Natural killer cell (primary cell): ENCODE measurements at regions not wholly inside any gene's neighbourhood (a gene's known extent, or its start where the extent isn't known, plus 50 kb on each side); places are given as distances from the start of the nearest gene placed in this dataset.

Source experiments
- ATAC-seq, 3 donors: fragments of 150-1000 bp in 2 of 3; fragments of 200-7000 bp in 1 of 3; cut with Tn5 transposase; 1 replicate in 1 of 3; 2 replicates in 2 of 3; pipeline ENCODE4 v1.10.0; 2021; ENCODE audit warnings: mild to moderate bottlenecking in 2 of 3, moderate library complexity in 2 of 3
- DNase-seq, 2 donors: peaks; one replicate each; pipeline versions ENCODE4 v3.0.0 to v3.0.0-alpha.2; 2013 to 2021; ENCODE audit warnings: mixed read lengths in 1 of 2
- H3K27ac ChIP-seq: one replicate; pipeline ENCODE4 v1.5.1; 2013; ENCODE audit warnings: mild to moderate bottlenecking, low read length
- H3K27me3 ChIP-seq: one replicate; pipeline ENCODE4 v1.6.1; 2013; ENCODE audit warnings: low read length; ENCODE audit not compliant: control insufficient read depth, insufficient read depth
- H3K36me3 ChIP-seq: one replicate; pipeline ENCODE4 v1.6.1; 2013; ENCODE audit warnings: low read length; ENCODE audit not compliant: control insufficient read depth, insufficient read depth
- H3K4me1 ChIP-seq: one replicate; pipeline ENCODE4 v1.6.1; 2013; ENCODE audit warnings: low read length; ENCODE audit not compliant: control insufficient read depth, insufficient read depth
- H3K4me3 ChIP-seq: one replicate; pipeline ENCODE4 v1.5.1; 2013; ENCODE audit warnings: low read length
- H3K9me3 ChIP-seq: one replicate; pipeline ENCODE4 v1.6.1; 2013; ENCODE audit warnings: low read length; ENCODE audit not compliant: control insufficient read depth, insufficient read depth
- H3K27ac Mint-ChIP-seq, 2 donors: one replicate each; pipeline ENCODE4 v1.8.0; 2022; ENCODE audit warnings: mild to moderate bottlenecking in 2 of 2, mixed read lengths in 2 of 2, moderate library complexity in 1 of 2
- H3K27me3 Mint-ChIP-seq, 2 donors: one replicate each; pipeline ENCODE4 v1.8.0; 2022; ENCODE audit warnings: low read depth in 2 of 2, mixed read lengths in 2 of 2
- H3K36me3 Mint-ChIP-seq: one replicate; pipeline ENCODE4 v1.8.0; 2022; ENCODE audit warnings: mixed read lengths
- H3K4me1 Mint-ChIP-seq, 2 donors: one replicate each; pipeline ENCODE4 v1.8.0; 2022; ENCODE audit warnings: mixed read lengths in 2 of 2
- H3K4me3 Mint-ChIP-seq: one replicate; pipeline ENCODE4 v1.8.0; 2022; ENCODE audit warnings: mild to moderate bottlenecking, moderate library complexity, mixed read lengths
- H3K9me3 Mint-ChIP-seq, 2 donors: one replicate each; pipeline ENCODE4 v1.8.0; 2022; ENCODE audit warnings: mixed read lengths in 2 of 2
- WGBS: methylation state at CpG from one replicate; pipeline ENCODE4 v1.1.7; 2013; ENCODE audit warnings: missing lambda C conversion rate; ENCODE audit not compliant: insufficient coverage; 5-methylcytosine and 5-hydroxymethylcytosine counted together
- intact Hi-C: fragments of 100-400 bp; cut with micrococcal nuclease; formaldehyde crosslinking; loops from one replicate; pipeline ENCODE4 v1.14.2; 2022
- TF ChIP-seq, protein P1 (sequence below): fragments of 200-600 bp; IDR thresholded peaks from one replicate; pipeline ENCODE4 v1.8.0; 2022; ENCODE audit warnings: antibody characterized with exemption

- H3K27me3 Mint-ChIP-seq: peaks cover 10 to 20% of the 10 kb centered on the region in 2 donors
- Histone ChIP-seq H3K27ac (no peak overlapping the region), H3K4me1 (no peaks in the 10 kb centered on the region), H3K27me3 (no peaks in the 10 kb centered on the region), H3K4me3 (no peak overlapping the region), H3K36me3 (no peaks in the 10 kb centered on the region), H3K9me3 (no peaks in the 10 kb centered on the region)
- H3K4me1 Mint-ChIP-seq: peaks cover 0 to 4% of the 10 kb centered on the region in 2 donors
- no peak for ATAC-seq
- WGBS: 91% methylated on average over 3 of the region's 3 CpGs
- no peaks in the 10 kb centered on the region for H3K9me3 Mint-ChIP-seq
- TF ChIP-seq, protein P1, sequence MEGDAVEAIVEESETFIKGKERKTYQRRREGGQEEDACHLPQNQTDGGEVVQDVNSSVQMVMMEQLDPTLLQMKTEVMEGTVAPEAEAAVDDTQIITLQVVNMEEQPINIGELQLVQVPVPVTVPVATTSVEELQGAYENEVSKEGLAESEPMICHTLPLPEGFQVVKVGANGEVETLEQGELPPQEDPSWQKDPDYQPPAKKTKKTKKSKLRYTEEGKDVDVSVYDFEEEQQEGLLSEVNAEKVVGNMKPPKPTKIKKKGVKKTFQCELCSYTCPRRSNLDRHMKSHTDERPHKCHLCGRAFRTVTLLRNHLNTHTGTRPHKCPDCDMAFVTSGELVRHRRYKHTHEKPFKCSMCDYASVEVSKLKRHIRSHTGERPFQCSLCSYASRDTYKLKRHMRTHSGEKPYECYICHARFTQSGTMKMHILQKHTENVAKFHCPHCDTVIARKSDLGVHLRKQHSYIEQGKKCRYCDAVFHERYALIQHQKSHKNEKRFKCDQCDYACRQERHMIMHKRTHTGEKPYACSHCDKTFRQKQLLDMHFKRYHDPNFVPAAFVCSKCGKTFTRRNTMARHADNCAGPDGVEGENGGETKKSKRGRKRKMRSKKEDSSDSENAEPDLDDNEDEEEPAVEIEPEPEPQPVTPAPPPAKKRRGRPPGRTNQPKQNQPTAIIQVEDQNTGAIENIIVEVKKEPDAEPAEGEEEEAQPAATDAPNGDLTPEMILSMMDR: no peak
- DNase-seq: no peak
- no peaks in the 10 kb centered on the region for H3K36me3 Mint-ChIP-seq
- no peak overlapping the region for H3K4me3 Mint-ChIP-seq
- no peak overlapping the region for H3K27ac Mint-ChIP-seq
- intact Hi-C loops: loop anchor here (1.0 kb wide), 1 partner anchor 612 kb away; no protein-coding TSS in a partner anchor
These were observed 93.5 kb upstream of the SLC25A13 start for GRCh38 chr7:96415293-96415940.

DNA sequence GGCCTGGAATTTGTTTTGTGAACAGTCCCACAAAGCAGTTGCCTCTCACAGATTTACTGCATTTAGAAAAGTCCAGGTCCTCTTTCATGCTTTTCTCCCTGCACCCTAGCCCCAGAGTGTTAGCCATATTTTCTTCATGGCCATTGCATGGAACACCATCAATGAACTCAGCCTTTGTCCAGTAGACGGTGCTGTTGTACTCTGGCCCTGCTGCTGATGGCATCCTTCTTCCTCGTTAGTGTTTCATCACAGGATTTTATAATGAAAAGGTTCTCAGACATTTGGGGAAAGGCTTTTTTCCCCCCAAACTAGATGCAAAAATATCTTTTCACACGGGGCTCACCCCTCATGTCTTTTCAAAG lies 93.0 kb upstream of the SLC25A13 start:
- Histone ChIP-seq H3K9me3 (no peaks in the 10 kb centered on the region), H3K36me3 (no peaks in the 10 kb centered on the region), H3K27me3 (no peaks in the 10 kb centered on the region), H3K27ac (no peak overlapping the region), H3K4me1 (no peaks in the 10 kb centered on the region), H3K4me3 (no peak overlapping the region)
- 3% methylated on average over 2 of the region's 3 CpGs for WGBS
- Mint-ChIP-seq H3K4me3 (no peak overlapping the region), H3K27me3 (peaks cover 10 to 15% of the 10 kb centered on the region in 2 donors), H3K36me3 (no peaks in the 10 kb centered on the region), H3K27ac (no peak overlapping the region), H3K9me3 (no peaks in the 10 kb centered on the region), H3K4me1 (peaks cover 0 to 4% of the 10 kb centered on the region in 2 donors)
- intact Hi-C loops: loop anchor here (1.0 kb wide), 1 partner anchor 612 kb away; no protein-coding TSS in a partner anchor
- peak in 1 of 3 donors; percentile 72 for ATAC-seq
- TF ChIP-seq, protein P1: peak; percentile 34
- peak in 1 of 2 donors; percentile 61 for DNase-seq

GRCh38 chr7:96410126-96410839 lies 88.4 kb upstream of the SLC25A13 start:
- Mint-ChIP-seq H3K4me3 (no peak overlapping the region), H3K27me3 (peaks cover 5 to 10% of the 10 kb centered on the region in 2 donors), H3K9me3 (no peaks in the 10 kb centered on the region), H3K36me3 (no peaks in the 10 kb centered on the region), H3K4me1 (peaks cover 0 to 4% of the 10 kb centered on the region in 2 donors), H3K27ac (no peak overlapping the region)
- WGBS: 80% methylated on average over 5 of the region's 6 CpGs
- TF ChIP-seq, protein P1: no peak
- DNase-seq (no peak), ATAC-seq (no peak)
- H3K9me3 ChIP-seq: no peaks in the 10 kb centered on the region
- H3K27me3 ChIP-seq: peaks cover 2% of the 10 kb centered on the region
- no peak overlapping the region for H3K4me3 ChIP-seq
- H3K4me1 ChIP-seq: no peaks in the 10 kb centered on the region
- H3K27ac ChIP-seq: no peak overlapping the region
- no peaks in the 10 kb centered on the region for H3K36me3 ChIP-seq
- intact Hi-C loops: no loop called here
